ENCODE measurements at regions not wholly inside any gene's neighbourhood (a gene's known extent, or its start where the extent isn't known, plus 50 kb on each side); places are given as distances from the start of the nearest gene placed in this dataset.

- no peak for TF ChIP-seq CTCF (IDR thresholded peaks at IDR 0.05)
- no peak for ATAC-seq (ENCODE audit: low FRiP score)
- no peak for DNase-seq (ENCODE audit: low spot score)
Measured at GRCh38 chr12:111084158-111084557, 163.8 kb upstream of the MYL2 start.

- ATAC-seq (ENCODE audit: low FRiP score) = no peak
- TF ChIP-seq CTCF (IDR thresholded peaks at IDR 0.05) = no peak
- no peak for DNase-seq (ENCODE audit: low spot score)
Measured at GRCh38 chr12:111081600-111081999, 161.2 kb upstream of the MYL2 start.

- DNase-seq (ENCODE audit: low spot score) (no peak), ATAC-seq (ENCODE audit: low FRiP score) (no peak)
- no peak for TF ChIP-seq CTCF (IDR thresholded peaks at IDR 0.05)
Measured at GRCh38 chr12:111078731-111079130, 158.4 kb upstream of the MYL2 start.

- DNase-seq (ENCODE audit: low spot score) (no peak), ATAC-seq (ENCODE audit: low FRiP score) (no peak)
- no peak for TF ChIP-seq CTCF (IDR thresholded peaks at IDR 0.05)
Measured at GRCh38 chr12:111076611-111077451, 156.5 kb upstream of the MYL2 start.

- no peak for DNase-seq (ENCODE audit: low spot score)
- no peak for TF ChIP-seq CTCF (IDR thresholded peaks at IDR 0.05)
- ATAC-seq (ENCODE audit: low FRiP score) = no peak
Measured at GRCh38 chr12:111076199-111076598, 155.8 kb upstream of the MYL2 start.

GRCh38 chr12:111074965-111075364, 154.6 kb upstream of the MYL2 start:
- ATAC-seq (ENCODE audit: low FRiP score) (no peak), DNase-seq (ENCODE audit: low spot score) (no peak)
- TF ChIP-seq CTCF (IDR thresholded peaks at IDR 0.05) = no peak

- no peak for TF ChIP-seq CTCF (IDR thresholded peaks at IDR 0.05)
- DNase-seq (ENCODE audit: low spot score) (no peak), ATAC-seq (ENCODE audit: low FRiP score) (no peak)
Measured at GRCh38 chr12:111074559-111074958, 154.2 kb upstream of the MYL2 start.

Data from omental fat pad (tissue), 3 donors.